ENCODE measurements at regions not wholly inside any gene's neighbourhood (a gene's known extent, or its start where the extent isn't known, plus 50 kb on each side); places are given as distances from the start of the nearest gene placed in this dataset.

GRCh38 chr14:22508662-22509035 lies 80.4 kb downstream of the DAD1 start:
- ATAC-seq (no peak), DNase-seq (no peak)
- no peaks in the 10 kb centered on the region for H3K36me3 ChIP-seq
- no peak overlapping the region for H3K27ac ChIP-seq
- TF ChIP-seq, protein P1, sequence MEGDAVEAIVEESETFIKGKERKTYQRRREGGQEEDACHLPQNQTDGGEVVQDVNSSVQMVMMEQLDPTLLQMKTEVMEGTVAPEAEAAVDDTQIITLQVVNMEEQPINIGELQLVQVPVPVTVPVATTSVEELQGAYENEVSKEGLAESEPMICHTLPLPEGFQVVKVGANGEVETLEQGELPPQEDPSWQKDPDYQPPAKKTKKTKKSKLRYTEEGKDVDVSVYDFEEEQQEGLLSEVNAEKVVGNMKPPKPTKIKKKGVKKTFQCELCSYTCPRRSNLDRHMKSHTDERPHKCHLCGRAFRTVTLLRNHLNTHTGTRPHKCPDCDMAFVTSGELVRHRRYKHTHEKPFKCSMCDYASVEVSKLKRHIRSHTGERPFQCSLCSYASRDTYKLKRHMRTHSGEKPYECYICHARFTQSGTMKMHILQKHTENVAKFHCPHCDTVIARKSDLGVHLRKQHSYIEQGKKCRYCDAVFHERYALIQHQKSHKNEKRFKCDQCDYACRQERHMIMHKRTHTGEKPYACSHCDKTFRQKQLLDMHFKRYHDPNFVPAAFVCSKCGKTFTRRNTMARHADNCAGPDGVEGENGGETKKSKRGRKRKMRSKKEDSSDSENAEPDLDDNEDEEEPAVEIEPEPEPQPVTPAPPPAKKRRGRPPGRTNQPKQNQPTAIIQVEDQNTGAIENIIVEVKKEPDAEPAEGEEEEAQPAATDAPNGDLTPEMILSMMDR (IDR thresholded peaks at IDR 0.05) = no peak
- no peak overlapping the region for H3K4me3 ChIP-seq
- H3K9me3 ChIP-seq = no peaks in the 10 kb centered on the region
- no peaks in the 10 kb centered on the region for H3K27me3 ChIP-seq (ENCODE audit: low read depth)
- peaks cover 23% of the 10 kb centered on the region for H3K4me1 ChIP-seq
- intact Hi-C loops (cut with DNase I) = no loop called here

DNA sequence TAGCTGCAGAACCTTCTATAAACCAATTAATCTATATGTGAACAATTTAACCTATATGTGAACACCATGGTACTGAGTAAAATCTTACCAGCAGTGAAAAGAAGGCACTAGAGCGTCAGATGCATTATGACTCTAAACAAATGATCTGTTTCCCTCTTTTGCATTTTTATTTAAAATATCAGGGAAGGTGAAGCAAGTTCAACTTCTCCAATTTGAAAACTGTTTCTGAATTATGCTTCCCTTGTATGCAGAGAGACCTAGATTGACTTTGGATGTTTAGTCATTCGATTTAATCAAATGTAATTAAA lies 80.9 kb downstream of the DAD1 start:
- H3K36me3 ChIP-seq = no peaks in the 10 kb centered on the region
- H3K4me1 ChIP-seq = peaks cover 20% of the 10 kb centered on the region
- H3K27me3 ChIP-seq (ENCODE audit: low read depth) = no peaks in the 10 kb centered on the region
- ATAC-seq = no peak
- H3K27ac ChIP-seq = no peak overlapping the region
- no peak for DNase-seq
- no peak overlapping the region for H3K4me3 ChIP-seq
- TF ChIP-seq, protein P1 (IDR thresholded peaks at IDR 0.05) = no peak
- intact Hi-C loops (cut with DNase I) = no loop called here
- no peaks in the 10 kb centered on the region for H3K9me3 ChIP-seq

DNA sequence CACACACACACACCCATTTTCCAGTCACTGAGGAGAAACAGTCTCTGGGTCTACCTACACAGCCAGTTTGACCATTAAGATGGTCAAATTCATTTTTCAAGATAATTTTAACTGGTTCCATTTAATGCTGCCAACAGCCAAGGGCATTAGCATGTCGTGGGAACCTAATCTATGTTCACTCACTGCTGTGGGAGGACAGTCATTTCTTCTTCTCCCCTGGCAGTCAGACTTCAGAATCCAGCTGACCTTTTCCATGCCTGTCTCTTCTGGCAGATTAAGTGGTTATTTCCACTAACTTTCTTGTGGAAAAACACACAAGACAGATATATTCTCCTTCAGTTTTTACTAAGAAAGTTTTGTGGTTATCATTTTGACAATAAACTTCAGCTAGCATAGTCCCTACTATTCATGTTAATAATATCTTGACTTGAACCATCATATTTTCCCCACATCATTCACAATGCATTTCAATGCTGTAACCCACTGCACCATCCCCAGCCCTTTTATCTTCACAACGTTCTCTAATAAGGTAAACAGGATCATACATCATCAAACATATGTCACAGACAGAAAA lies 82.2 kb downstream of the DAD1 start:
- Histone ChIP-seq H3K4me3 (no peak overlapping the region), H3K27me3 (ENCODE audit: low read depth) (no peaks in the 10 kb centered on the region), H3K4me1 (peaks cover 9% of the 10 kb centered on the region), H3K36me3 (no peaks in the 10 kb centered on the region), H3K9me3 (no peaks in the 10 kb centered on the region), H3K27ac (no peak overlapping the region)
- no peak for ATAC-seq
- TF ChIP-seq, protein P1 (IDR thresholded peaks at IDR 0.05) = no peak
- DNase-seq = no peak
- intact Hi-C loops (cut with DNase I) = no loop called here

DNA sequence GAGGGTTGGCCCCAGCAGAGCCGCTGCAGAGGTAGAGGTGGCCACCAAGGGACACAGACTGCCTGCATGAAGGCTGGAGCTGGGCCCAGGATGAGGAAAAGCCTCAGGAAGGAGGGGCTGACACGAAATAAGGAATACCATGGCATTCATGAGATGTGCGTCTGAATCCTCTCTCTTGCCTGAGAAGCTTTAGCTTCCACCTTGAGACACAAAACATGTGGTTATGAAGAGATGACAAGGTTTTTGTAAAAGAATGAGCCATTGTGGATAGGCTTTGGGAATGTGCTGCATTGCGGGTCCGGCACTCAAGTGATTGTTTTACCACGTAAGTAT lies 82.7 kb downstream of the DAD1 start:
- DNase-seq (no peak), ATAC-seq (no peak)
- intact Hi-C loops (cut with DNase I) = no loop called here
- Histone ChIP-seq H3K36me3 (no peaks in the 10 kb centered on the region), H3K4me1 (peaks cover 9% of the 10 kb centered on the region), H3K4me3 (no peak overlapping the region), H3K27me3 (ENCODE audit: low read depth) (no peaks in the 10 kb centered on the region), H3K27ac (no peak overlapping the region), H3K9me3 (no peaks in the 10 kb centered on the region)
- TF ChIP-seq, protein P1 (IDR thresholded peaks at IDR 0.05) = no peak

DNA sequence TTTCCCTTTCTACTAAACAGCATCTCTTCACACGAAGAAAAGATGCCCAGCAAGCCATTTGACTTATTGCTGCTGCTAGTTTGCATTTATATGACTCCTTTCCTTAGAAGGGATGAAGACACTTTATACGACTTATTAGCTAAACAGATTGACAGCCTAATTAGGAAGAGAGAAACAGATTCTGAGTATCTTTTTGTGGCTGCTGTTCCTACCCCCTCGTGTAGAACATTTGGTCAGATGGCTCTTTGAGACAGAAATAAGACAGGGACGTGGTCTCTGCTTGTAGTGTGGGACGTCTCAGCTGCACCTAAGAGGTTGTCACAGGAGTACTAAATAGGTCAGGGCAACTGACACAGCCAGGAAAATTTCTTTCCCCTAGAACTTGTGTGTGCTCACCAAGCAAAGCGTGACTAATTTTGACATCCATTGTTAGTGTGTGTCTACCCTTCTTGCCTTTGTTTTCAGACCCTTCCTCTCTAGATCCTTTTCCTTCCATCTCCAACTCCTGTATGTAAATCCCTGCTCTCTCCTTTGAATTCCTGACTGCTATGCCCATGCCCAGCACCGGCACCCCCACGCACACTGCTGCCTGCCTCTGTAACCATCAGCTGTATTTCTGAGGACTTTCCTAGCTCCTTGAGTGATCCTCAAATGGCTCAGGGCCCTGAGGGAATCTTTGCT lies 83.2 kb downstream of the DAD1 start:
- DNase-seq (no peak), ATAC-seq (no peak)
- no peaks in the 10 kb centered on the region for H3K36me3 ChIP-seq
- peaks cover 9% of the 10 kb centered on the region for H3K4me1 ChIP-seq
- no peaks in the 10 kb centered on the region for H3K9me3 ChIP-seq
- H3K27me3 ChIP-seq (ENCODE audit: low read depth) = no peaks in the 10 kb centered on the region
- intact Hi-C loops (cut with DNase I) = no loop called here
- no peak overlapping the region for H3K27ac ChIP-seq
- TF ChIP-seq, protein P1 (IDR thresholded peaks at IDR 0.05) = no peak
- H3K4me3 ChIP-seq = no peak overlapping the region
